GM13976 (cell line): ENCODE measurements at regions not wholly inside any gene's neighbourhood (a gene's known extent, or its start where the extent isn't known, plus 50 kb on each side); places are given as distances from the start of the nearest gene placed in this dataset.

ENCODE experiments used
- DNase-seq: peaks from one replicate; pipeline ENCODE4 v3.0.0; 2012; ENCODE audit warnings: low spot score
- CTCF ChIP-seq: IDR thresholded peaks from 2 replicates; pipeline ENCODE4 v1.5.1; 2012; ENCODE audit warnings: borderline replicate concordance, mild to moderate bottlenecking; ENCODE audit not compliant: insufficient read depth; ENCODE audit errors: extremely low read depth, missing control alignments, control extremely low read depth
- in situ Hi-C: fragments of 300-500 bp; cut with MboI; formaldehyde crosslinking; loops from one replicate; pipeline ENCODE4 v1.12.0; 2022; ENCODE audit warnings: low sequenced_read_pairs, mixed read lengths, inconsistent platforms; ENCODE audit not compliant: unreplicated experiment

- in situ Hi-C loops: no loop called here
- DNase-seq: no peak
- no peak for TF ChIP-seq CTCF
Measured at GRCh38 chr2:172658945-172659344, 76.7 kb upstream of the RAPGEF4 start.

- in situ Hi-C loops: no loop called here
- DNase-seq: no peak
Measured at GRCh38 chr2:172662099-172662498, 73.5 kb upstream of the RAPGEF4 start.

GRCh38 chr2:172664766-172665165, 70.9 kb upstream of the RAPGEF4 start:
- DNase-seq: no peak
- in situ Hi-C loops: no loop called here
- TF ChIP-seq CTCF: no peak

More at GRCh38 chr2:172662099-172662498, 73.5 kb upstream of the RAPGEF4 start:
- no peak for TF ChIP-seq CTCF

GRCh38 chr2:172667581-172668325, 67.9 kb upstream of the RAPGEF4 start:
- DNase-seq: no peak
- in situ Hi-C loops: no loop called here
- TF ChIP-seq CTCF: no peak

GRCh38 chr2:172671501-172671900, 64.1 kb upstream of the RAPGEF4 start:
- TF ChIP-seq CTCF: no peak
- in situ Hi-C loops: no loop called here
- no peak for DNase-seq

- DNase-seq: no peak
- in situ Hi-C loops: no loop called here
- no peak for TF ChIP-seq CTCF
Measured at GRCh38 chr2:172672114-172672513, 63.5 kb upstream of the RAPGEF4 start.
